ENCODE measurements at regions not wholly inside any gene's neighbourhood (a gene's known extent, or its start where the extent isn't known, plus 50 kb on each side); places are given as distances from the start of the nearest gene placed in this dataset.
"Not testable (repeated sequence)": the region's sequence is repeated elsewhere in the genome, so short reads cannot be mapped to it uniquely, and the experiment has no call there.

- DNase-seq (ENCODE audit: low read depth in 2 of 2) = not testable (repeated sequence)
Observed at GRCh38 chrX:124181515-124181914, 150.9 kb upstream of the TEX13D start.

DNA sequence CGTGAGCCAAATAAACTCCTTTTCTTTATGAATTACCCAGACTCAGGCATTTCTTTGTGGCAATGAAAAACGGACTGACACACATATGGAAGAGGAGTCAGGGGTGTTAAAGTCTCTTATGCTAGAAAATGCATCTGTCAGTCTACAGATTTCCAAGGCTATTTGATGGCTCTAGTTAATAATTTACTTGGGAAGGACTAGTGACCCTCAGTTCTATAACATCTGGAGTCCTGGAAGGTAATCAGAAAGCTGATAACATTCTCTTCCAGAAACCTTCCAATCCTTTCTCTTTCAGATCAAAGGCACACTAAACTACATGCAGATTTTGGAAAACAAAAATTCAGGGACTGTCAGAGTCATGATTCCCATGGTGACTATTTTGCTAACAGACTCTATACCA is 142.0 kb upstream of the TEX13D start:
- DNase-seq (ENCODE audit: low read depth in 2 of 2) = no peak

GRCh38 chrX:124194199-124194598 is 138.3 kb upstream of the TEX13D start:
- no peak for DNase-seq (ENCODE audit: low read depth in 2 of 2)

- DNase-seq (ENCODE audit: low read depth in 2 of 2) = no peak
Observed at GRCh38 chrX:124194901-124195300, 137.6 kb upstream of the TEX13D start.

DNA sequence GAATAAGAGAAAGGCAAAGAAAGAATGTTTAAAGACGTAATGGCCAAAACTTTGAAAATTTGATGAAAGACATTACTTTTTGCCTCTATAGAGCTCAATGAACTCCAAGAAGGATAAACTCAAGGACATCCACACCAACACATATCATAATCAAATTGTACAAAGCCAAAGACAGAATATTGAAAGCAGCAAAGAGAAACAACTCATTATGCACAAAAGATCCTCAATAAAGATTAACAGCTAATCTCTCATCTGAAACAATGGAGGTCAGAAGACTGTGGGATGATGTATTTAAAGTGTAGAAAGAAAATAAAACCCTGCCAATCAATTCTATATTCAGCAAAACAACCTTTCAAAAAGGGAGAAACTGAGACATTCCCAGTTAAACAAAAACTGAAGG is 129.1 kb upstream of the TEX13D start:
- DNase-seq (ENCODE audit: low read depth in 2 of 2) = no peak

GRCh38 chrX:124208660-124209059 is 123.8 kb upstream of the TEX13D start:
- DNase-seq (ENCODE audit: low read depth in 2 of 2) = no peak

GRCh38 chrX:124209792-124210576 is 122.5 kb upstream of the TEX13D start:
- no peak for DNase-seq (ENCODE audit: low read depth in 2 of 2)

GRCh38 chrX:124211312-124211942 is 121.0 kb upstream of the TEX13D start:
- DNase-seq (ENCODE audit: low read depth in 2 of 2) = no peak

DNA sequence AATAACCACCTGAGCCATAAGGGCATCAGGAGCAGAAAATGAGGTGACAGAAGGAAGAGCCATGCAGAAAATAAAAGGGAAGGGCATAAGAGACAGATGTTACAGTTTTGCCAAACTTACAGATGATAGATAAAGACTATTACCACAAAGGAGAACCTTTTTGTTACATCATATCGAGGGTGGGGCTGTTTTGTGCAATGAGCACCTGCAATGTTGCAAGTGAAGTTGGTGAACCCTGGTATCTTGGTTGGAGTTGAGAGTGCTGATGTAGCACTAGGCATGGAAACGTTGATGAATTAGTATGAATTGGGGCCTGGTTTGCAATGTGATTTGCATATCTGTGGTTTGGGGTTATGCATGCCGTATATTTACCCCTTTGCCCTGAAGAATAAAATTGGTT is 119.8 kb upstream of the TEX13D start:
- DNase-seq (ENCODE audit: low read depth in 2 of 2) = no peak

GRCh38 chrX:124215786-124216185 is 116.7 kb upstream of the TEX13D start:
- DNase-seq (ENCODE audit: low read depth in 2 of 2) = no peak

- DNase-seq (ENCODE audit: low read depth in 2 of 2) = no peak
Observed at GRCh38 chrX:124216396-124217115, 115.9 kb upstream of the TEX13D start.

- peak in 1 of 2 donors; percentile 23 for DNase-seq (ENCODE audit: low read depth in 2 of 2)
Observed at GRCh38 chrX:124217304-124218251, 114.9 kb upstream of the TEX13D start.

GRCh38 chrX:124223524-124223923 is 108.9 kb upstream of the TEX13D start:
- no peak for DNase-seq (ENCODE audit: low read depth in 2 of 2)

DNA sequence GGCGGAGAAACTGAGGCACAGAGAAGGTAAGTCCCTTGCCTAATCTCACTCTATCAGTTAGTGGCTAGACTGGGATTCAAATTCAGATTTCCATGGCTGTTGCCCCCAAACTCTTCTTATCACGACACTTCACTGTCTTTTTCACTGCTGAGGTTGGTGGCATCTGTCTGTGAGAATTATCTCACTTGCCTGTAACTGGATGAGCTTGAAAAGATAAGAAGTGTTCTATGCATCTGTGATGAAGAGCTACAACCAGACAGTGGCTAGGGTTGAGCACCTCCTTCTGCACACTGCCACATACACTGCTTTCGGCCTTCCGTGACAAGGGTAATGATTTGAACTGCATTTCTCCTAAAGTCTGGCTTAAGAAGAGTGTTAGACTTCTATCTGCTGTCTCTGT is 107.9 kb upstream of the TEX13D start:
- no peak for DNase-seq (ENCODE audit: low read depth in 2 of 2)

GRCh38 chrX:124226129-124226528 is 106.3 kb upstream of the TEX13D start:
- DNase-seq (ENCODE audit: low read depth in 2 of 2) = no peak

DNA sequence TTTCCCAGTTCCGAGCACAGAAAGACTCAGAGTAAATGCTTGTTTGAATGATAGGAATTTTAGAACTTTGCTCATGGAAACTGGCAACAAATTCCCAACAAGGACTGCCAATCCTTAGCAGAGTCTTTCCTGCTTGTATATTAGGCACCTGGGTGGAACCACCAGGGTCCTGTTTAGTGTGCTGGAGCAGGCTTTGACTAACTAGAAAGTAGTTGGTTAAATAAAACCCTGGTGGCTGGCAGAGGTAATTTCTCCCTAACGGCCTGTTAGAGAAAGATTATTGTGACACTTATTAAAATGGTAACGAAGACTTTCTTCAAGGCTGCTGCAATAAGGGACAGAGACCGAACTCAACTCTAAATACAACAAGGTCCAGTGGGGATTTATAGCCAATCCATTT is 103.6 kb upstream of the TEX13D start:
- no peak for DNase-seq (ENCODE audit: low read depth in 2 of 2)

DNA sequence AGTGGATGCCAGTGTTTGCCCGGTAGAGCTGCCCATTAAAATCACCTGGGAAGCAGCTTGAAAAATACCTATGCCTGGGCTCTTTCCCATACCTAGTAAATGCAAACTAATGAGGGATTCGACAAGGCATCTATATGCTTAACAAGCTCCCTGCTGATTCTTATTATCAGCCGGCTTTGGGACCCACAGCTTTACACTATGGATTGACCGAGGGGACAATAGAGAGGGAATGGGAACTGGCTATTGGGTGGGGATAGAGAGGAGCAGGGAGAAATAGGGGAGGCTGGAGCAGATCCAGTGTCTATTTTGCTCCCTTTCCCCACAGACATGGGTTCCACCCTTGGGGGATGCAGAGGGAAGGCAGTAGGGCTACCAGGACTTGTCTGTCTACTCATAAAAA is 103.1 kb upstream of the TEX13D start:
- DNase-seq (ENCODE audit: low read depth in 2 of 2) = no peak

DNA sequence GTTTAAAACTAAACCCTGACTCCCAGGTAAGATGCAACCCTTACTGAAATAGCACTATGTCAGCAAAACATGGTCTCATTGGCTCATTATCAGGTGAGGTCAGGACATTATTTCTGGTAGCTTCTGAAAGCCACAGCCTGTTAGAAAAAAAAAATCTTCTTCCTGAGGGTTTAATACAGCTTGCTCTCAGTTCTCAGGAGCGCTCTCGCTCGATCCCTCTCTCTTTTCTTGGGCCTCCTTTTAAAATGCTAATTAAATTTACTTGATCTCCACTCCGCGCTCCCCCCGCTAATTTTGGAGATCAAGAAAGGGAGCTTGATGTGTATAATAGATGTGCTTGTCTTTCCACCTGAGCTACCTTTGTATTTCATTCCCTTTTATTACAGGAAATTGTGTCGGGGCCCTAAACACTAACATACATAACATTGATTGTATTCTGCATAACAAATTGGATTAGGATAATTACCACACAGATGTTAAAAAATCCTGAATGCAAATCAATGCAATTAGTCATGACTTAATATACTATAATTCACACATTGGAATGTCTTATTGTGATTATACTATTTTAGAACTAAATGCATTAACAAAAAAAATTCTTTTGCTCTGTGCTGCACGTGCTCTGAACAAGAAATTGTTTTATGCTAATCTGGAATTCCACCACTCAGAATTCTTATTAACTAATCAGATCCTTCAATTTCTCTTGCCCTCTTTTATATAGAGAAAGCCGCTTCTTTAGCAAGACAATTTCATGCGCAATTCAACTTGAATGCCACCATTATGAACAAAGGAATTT is 101.6 kb upstream of the TEX13D start:
- no peak for DNase-seq (ENCODE audit: low read depth in 2 of 2)

GRCh38 chrX:124231451-124231759 is 101.1 kb upstream of the TEX13D start:
- no peak for DNase-seq (ENCODE audit: low read depth in 2 of 2)

- no peak for DNase-seq (ENCODE audit: low read depth in 2 of 2)
Observed at GRCh38 chrX:124232523-124233201, 99.8 kb upstream of the TEX13D start.

DNA sequence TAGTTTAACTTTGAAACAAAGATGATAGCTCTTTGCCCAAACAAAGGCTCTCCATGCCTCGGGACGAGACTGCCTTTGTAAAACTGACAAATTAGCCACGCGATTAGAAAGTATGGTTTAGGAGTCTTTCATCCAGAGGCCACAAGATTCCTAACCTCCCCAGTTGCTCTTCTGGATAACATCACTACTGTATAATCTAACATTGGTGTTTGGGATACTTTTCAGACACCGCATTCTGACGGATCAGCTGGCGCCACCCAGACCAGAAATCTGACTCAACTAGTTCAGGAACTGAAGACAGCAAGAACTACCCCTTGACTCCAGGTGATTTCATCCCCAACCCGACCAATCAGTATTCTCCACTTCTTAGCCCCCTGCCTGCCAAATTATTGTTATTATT is 98.1 kb upstream of the TEX13D start:
- no peak for DNase-seq (ENCODE audit: low read depth in 2 of 2)
